NCI-H1694 treated with DMSO at 0.1 percent for 48 hours (cell line): ENCODE measurements at regions not wholly inside any gene's neighbourhood (a gene's known extent, or its start where the extent isn't known, plus 50 kb on each side); places are given as distances from the start of the nearest gene placed in this dataset.

ENCODE experiments used
- DNase-seq: peaks from one replicate; lab custom pipeline; 2025; lab: John Stamatoyannopoulos, UW

- no peak for DNase-seq
These were observed 269.7 kb downstream of the PRL start for GRCh38 chr6:22027040-22027725.

DNA sequence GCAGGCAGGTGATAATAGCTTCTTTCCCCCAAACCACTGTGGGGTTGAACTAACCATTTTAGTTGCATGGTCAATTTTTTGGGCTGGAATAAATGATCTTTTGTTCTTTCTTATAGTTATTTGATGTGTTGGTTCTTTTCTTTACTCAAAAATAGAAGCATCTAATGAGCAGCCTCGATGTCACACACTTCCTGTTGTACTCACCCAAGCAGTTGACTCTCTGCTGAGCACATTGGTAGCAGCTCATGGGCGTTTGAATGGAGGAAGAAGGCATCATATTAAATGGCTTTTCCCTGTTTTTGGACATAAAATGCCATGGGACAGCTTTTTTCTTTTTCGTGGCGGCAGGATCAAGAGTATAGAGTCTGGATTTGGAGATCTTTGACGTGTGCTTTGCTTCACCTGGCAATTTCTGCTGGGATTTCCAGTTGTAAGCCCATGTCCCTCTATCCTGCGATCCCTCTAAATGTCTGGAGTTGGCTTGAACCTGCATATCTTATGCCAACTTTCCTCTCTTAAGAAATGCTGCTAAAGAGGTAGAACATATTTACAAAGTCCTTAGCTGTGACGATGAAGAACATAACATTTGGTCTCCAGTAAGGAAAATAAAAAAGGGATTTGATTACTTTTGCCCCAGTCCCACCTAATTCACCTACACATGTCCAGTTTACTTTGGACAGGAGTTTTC, 268.3 kb downstream of the PRL start:
- no peak for DNase-seq

GRCh38 chr6:22029171-22029570, 267.7 kb downstream of the PRL start:
- no peak for DNase-seq

DNA sequence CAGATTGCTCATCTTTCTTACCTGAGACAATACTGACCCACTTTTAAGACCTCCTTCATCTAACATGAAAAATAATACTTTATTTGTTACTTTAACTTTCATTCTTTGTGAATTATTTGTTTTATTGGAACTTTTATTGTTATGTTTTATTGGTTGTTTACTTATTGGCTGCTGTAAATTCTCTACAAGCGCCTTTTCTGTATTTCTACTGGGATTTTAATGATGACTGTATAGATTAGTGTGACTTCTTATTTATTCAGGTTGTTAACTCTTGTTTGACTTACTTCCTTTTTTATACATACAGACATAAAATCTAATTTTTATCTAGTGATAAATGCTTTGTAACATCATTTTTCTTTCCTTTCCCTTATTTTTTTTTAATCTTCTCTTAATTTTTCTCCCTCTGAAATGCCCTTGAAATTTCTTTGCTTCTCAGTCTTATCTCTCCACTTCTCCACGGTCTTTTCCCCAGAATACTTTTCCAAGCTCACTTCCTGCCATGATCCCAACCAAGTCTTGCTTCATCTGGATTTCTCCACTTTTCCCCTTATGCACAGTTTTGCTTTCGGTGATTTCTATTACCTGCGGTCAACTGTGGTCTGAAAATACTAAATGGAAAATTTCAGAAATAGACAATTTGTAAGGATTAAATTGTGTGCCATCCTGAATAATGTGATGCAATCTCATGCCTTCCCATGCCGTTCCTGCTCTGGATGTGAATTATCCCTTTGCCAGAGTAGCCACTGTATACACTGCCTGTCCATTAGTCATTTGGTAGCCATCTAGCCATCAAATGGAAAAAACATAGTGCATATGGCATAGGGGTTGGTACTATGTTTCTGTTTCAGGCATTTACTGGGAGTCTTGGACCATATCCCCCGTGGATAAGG, 265.9 kb downstream of the PRL start:
- no peak for DNase-seq

GRCh38 chr6:22035690-22036089, 261.1 kb downstream of the PRL start:
- no peak for DNase-seq

GRCh38 chr6:22036275-22036674, 260.6 kb downstream of the PRL start:
- DNase-seq = no peak

- DNase-seq = no peak
These were observed 260.1 kb downstream of the PRL start for GRCh38 chr6:22036699-22037098.

DNA sequence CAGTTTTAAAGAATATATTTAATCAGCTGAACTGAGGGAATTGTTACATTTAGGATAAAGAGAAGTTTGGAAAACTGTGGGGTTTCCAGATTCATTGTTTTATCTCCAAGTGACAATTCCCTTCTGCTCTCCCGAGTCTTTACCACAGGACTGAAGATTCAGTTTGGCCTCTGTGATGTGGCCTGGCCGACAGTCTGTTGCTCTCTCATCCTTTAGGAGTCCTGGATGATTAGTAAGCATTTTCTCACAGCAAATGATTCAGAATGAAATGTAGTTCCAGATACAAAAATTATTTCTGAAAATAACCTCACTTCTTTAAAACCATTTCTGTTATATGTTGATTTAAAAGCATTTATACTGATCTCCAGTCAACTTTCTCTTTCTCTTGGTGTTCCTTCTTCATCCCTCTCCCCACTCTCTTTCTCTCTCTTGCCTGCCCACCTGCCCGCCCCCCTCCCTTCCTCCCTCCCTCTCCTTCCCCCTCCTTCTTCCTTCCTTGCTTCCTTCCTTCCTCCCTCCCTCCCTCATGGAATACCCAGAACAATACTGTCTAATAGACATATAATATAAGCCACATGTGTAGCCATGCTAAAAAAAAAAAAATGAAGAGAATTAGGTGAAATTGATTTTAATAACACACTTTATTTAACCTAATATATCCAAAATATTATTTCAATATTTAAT, 254.9 kb downstream of the PRL start:
- no peak for DNase-seq

- no peak for DNase-seq
These were observed 254.1 kb downstream of the PRL start for GRCh38 chr6:22042706-22043105.

DNA sequence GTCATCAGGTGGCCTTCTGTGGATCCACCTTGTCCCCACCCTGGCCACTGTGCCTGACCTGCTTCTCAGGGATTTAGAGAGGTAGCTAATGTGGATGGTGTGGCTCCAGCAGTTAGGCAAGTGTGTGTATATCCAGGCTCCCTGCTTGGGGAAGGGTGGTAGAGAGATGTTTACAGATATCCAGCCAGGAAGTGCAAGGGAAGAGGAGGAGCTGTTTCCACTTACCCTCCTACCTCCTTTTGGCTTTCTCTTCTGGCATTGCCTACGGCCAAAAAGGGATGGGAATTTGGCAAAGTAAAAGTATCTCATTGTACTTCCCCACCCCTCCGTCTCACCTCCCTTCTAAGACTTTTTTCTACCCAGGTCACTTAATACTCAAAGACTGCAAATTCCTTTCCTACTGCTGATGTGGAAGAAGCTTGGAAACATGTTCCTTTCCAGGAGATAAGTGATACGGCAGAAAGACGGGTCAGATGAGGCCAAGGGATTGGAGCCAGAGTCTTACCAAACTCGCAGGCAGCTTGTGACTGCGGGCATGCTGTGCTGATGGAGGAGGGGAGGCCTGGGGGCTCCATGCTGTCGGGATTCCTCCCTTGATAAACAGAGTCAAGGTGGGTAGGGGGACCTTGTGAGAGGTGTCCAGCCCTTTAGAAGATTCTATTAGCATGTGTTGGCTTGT, 253.4 kb downstream of the PRL start:
- no peak for DNase-seq

GRCh38 chr6:22045261-22045912, 251.4 kb downstream of the PRL start:
- DNase-seq = no peak

- no peak for DNase-seq
These were observed 247.8 kb downstream of the PRL start for GRCh38 chr6:22049002-22049401.

GRCh38 chr6:22053391-22053997, 243.3 kb downstream of the PRL start:
- DNase-seq = no peak

DNA sequence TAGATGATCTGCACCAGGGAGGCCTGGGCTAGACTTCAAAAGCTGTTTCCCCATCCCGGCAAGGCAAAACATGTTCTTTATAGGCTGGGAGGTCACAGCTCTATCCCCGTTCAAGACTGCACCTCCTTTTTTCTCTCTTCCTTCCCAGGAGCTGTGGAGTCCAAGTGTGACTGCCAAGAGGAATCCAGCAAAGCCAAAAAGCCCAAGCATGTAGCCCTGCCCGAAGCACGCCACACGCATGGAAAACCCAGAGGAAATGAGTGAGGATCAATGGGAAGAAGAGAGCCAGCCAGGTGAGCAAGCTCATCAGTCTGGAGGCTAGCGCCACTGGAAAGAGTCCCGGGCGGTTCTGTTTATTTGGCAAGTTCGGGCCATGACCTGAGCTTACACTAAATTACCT, 240.4 kb downstream of the PRL start:
- DNase-seq = no peak

DNA sequence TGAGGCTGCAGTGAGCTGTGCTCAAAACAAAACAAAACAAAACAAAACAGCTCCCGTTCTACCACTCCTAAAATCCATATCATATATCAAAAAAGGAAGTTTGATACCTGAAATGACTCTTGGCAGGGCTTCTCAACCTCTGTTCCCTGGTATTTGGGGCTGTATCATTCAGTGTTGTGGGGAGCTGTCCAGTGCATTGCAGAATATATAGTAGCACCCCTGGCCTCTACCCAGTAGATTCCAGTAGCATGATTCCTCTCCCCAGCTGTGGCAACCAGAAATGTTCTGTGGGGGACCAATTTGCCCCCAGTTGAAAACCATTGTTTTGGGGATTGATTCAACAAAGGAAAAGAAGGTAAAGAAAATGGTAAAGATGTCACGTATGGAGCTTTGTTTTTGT, 238.9 kb downstream of the PRL start:
- no peak for DNase-seq

- DNase-seq = peak; percentile 52
These were observed 237.7 kb downstream of the PRL start for GRCh38 chr6:22059126-22059525.

DNA sequence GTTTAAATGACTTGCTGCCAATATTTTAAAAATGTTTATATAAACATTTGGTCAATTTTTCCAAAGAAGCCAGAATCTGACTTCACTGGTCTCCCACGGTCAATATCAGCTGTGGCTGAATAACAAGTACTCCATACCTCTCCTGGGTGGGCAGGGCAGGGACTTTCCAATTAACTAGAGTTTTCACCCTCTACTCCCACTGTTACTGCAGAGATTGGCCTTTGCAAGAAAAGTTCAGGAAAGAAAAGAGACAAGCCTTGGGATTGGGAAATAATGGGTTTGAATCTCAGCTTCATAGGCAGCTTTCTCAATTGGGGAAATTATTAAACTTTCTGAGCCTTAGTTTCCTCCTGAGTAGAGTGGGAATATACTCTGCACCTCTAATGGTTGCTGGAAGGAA, 236.9 kb downstream of the PRL start:
- no peak for DNase-seq

DNA sequence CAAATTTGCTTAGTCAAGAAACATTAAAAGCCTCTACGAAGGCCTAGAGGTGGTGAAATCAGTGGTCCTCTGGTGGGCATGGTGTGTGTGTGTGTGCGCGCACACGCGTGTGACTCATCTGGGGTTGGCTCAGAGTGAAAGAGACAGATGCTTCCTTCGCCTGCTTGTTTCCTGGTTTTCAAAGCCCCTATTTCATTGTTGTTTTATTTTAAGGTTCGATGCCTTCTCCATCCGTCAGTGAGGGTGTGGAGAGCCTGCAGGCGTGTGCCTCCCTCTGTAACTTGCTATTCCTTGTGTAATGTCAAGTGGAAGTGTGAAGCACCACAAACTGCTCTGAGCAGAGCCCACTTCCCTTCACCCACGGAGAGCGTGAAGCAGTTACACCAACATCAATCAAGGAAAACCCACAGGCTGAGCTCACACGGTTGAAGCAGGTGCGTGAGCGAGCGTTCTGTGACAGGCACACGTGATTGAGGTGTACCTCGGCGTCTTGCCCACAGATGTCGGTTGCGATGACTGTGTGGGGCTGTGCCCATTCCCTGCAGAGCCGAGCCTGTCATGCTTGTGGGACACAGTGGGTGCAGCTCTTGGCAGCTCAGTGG, 233.9 kb downstream of the PRL start:
- no peak for DNase-seq

- no peak for DNase-seq
These were observed 232.3 kb downstream of the PRL start for GRCh38 chr6:22064558-22064957.

DNA sequence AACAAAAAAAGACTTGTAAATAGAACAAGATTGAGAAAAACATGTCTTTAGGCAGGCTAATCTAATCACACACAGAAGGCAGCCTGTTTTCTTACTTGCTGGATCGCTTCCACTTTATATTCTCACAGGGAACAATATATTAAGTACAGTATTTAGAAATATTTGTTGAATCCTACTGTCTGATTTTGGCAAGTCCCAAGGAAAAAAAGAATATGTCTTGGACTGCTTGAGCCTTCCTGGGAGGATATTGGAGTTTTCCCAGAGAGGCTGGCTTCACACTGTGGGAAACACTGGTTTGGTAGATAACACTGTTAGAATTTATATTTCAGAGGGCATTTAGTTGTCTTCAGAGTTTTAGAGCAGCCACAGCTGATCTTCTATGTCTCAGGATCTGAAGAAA, 229.7 kb downstream of the PRL start:
- DNase-seq = no peak
